Calu3 (cell line): ENCODE measurements at regions not wholly inside any gene's neighbourhood (a gene's known extent, or its start where the extent isn't known, plus 50 kb on each side); places are given as distances from the start of the nearest gene placed in this dataset.

ENCODE experiments used
- BruUV-seq: library from RNA; stranded (reverse); fragments of 400-500 nt; replicated peaks from 2 replicates; lab custom pipeline; 2021; lab: Mats Ljungman, UMichigan
- CTCF ChIA-PET: fragments of 300-600 bp; sonication (Branson Sonifier 250); formaldehyde crosslinking; loops from one replicate; lab custom pipeline; 2022; ENCODE audit warnings: antibody characterized with exemption; lab: Charles Lee
- DNase-seq: peaks from one replicate; pipeline ENCODE4 v3.0.0; 2022
- H3K27ac Mint-ChIP-seq: one replicate; pipeline ENCODE4 v1.8.0; 2022; ENCODE audit warnings: mixed read lengths; ENCODE audit not compliant: unreplicated experiment
- H3K27me3 Mint-ChIP-seq: one replicate; pipeline ENCODE4 v1.8.0; 2022; ENCODE audit warnings: mixed read lengths; ENCODE audit not compliant: unreplicated experiment
- H3K36me3 Mint-ChIP-seq: one replicate; pipeline ENCODE4 v1.8.0; 2022; ENCODE audit warnings: mild to moderate bottlenecking, moderate library complexity, mixed read lengths; ENCODE audit not compliant: insufficient read depth, unreplicated experiment
- H3K4me1 Mint-ChIP-seq: one replicate; pipeline ENCODE4 v1.8.0; 2022; ENCODE audit warnings: mild to moderate bottlenecking, low read depth, mixed read lengths; ENCODE audit not compliant: unreplicated experiment
- H3K4me3 Mint-ChIP-seq: one replicate; pipeline ENCODE4 v1.8.0; 2022; ENCODE audit warnings: mild to moderate bottlenecking, low read depth, moderate library complexity, mixed read lengths; ENCODE audit not compliant: unreplicated experiment
- H3K9me3 Mint-ChIP-seq: one replicate; pipeline ENCODE4 v1.8.0; 2022; ENCODE audit warnings: low read depth, mixed read lengths; ENCODE audit not compliant: unreplicated experiment
- intact Hi-C: fragments of 100-400 bp; cut with micrococcal nuclease; formaldehyde crosslinking; loops from one replicate; pipeline ENCODE4 v1.10.0; 2022; ENCODE audit not compliant: unreplicated experiment
- TF ChIP-seq, protein P1 (sequence below): fragments of 200-600 bp; IDR thresholded peaks from one replicate; pipeline ENCODE4 v1.8.0; 2022; ENCODE audit warnings: antibody characterized with exemption; ENCODE audit not compliant: unreplicated experiment

DNA sequence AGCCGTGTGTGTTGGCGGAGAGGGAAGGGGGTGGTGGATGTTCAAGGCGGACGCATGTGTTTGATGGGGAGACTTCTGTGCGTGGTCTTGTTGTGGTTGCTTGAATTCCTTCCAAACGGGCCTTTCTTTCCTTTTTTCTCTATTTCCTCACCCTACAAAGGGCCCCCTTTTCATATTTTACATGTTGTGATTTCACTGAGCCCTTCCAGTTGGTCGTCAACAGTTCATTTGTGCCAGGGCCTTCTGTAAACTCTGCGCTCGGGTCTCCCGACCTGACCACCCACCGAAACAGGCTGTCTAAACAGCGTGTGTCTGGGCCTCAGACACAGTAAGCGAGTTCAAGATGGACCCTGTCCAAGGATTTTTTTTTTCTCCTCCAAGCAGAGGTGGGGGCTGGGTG lies 228.4 kb downstream of the IRF8 start:
- H3K4me3 Mint-ChIP-seq, result no peak overlapping the region
- no peak overlapping the region for H3K27ac Mint-ChIP-seq
- intact Hi-C loops, result no loop called here
- no peak for DNase-seq
- no peaks in the 10 kb centered on the region for H3K9me3 Mint-ChIP-seq
- TF ChIP-seq, protein P1, sequence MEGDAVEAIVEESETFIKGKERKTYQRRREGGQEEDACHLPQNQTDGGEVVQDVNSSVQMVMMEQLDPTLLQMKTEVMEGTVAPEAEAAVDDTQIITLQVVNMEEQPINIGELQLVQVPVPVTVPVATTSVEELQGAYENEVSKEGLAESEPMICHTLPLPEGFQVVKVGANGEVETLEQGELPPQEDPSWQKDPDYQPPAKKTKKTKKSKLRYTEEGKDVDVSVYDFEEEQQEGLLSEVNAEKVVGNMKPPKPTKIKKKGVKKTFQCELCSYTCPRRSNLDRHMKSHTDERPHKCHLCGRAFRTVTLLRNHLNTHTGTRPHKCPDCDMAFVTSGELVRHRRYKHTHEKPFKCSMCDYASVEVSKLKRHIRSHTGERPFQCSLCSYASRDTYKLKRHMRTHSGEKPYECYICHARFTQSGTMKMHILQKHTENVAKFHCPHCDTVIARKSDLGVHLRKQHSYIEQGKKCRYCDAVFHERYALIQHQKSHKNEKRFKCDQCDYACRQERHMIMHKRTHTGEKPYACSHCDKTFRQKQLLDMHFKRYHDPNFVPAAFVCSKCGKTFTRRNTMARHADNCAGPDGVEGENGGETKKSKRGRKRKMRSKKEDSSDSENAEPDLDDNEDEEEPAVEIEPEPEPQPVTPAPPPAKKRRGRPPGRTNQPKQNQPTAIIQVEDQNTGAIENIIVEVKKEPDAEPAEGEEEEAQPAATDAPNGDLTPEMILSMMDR, result no peak
- BruUV-seq, result no TSS peak
- no peaks in the 10 kb centered on the region for H3K4me1 Mint-ChIP-seq
- H3K36me3 Mint-ChIP-seq, result no peaks in the 10 kb centered on the region
- peaks cover 90% of the 10 kb centered on the region for H3K27me3 Mint-ChIP-seq
- CTCF ChIA-PET, result no interaction called here

DNA sequence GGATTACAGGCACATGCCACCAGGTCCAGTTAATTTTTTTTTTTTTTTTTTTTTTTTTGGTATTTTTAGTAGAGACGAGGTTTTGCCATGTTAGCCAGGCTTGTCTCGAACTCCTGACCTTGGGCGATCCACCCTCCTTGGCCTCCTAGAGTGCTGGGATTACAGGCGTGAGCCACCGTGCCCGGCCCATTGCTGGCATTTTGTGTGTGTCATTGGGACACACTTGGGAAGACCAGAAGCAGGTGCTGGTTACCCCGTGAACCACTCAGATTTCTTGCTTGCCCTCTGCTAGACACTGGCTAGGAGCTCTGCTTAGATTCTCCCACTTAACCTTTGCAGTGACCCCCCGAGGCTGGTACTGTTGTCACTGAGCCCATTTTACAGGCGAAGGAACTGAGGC lies 229.3 kb downstream of the IRF8 start:
- Mint-ChIP-seq H3K4me1 (no peaks in the 10 kb centered on the region), H3K9me3 (no peaks in the 10 kb centered on the region), H3K27me3 (peaks cover 90% of the 10 kb centered on the region), H3K27ac (no peak overlapping the region), H3K36me3 (no peaks in the 10 kb centered on the region), H3K4me3 (no peak overlapping the region)
- intact Hi-C loops, result no loop called here
- DNase-seq, result no peak
- BruUV-seq, result no TSS peak
- CTCF ChIA-PET, result no interaction called here
- TF ChIP-seq, protein P1, result no peak

DNA sequence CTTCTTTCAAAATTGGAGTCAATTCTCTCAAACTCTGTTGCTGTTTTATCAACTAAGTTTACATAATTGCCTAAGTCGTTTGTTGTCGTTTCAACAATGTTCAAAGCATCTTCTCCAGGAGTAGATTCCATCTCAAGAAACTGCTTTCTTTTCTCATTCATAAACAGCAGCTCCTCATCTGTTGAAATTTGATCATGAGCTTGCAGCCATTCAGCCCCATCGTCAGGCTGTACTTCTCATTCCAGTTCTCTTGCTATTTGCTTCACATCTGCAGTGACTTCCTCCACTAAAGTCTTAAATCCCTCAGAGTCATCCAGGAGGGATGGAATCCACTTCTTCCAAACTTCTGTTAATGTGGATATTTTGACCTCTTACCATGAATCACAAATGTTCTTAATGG lies 230.6 kb downstream of the IRF8 start:
- no peak overlapping the region for H3K27ac Mint-ChIP-seq
- no peaks in the 10 kb centered on the region for H3K4me1 Mint-ChIP-seq
- BruUV-seq, result no TSS peak
- CTCF ChIA-PET, result interaction anchor here (0.7 kb wide), 1 partner anchor 262 kb away, joined by 6 read pairs; no protein-coding TSS in a partner anchor
- H3K4me3 Mint-ChIP-seq, result no peak overlapping the region
- intact Hi-C loops, result no loop called here
- H3K9me3 Mint-ChIP-seq, result no peaks in the 10 kb centered on the region
- DNase-seq, result no peak
- H3K27me3 Mint-ChIP-seq, result peaks cover 90% of the 10 kb centered on the region
- TF ChIP-seq, protein P1, result no peak
- H3K36me3 Mint-ChIP-seq, result no peaks in the 10 kb centered on the region

DNA sequence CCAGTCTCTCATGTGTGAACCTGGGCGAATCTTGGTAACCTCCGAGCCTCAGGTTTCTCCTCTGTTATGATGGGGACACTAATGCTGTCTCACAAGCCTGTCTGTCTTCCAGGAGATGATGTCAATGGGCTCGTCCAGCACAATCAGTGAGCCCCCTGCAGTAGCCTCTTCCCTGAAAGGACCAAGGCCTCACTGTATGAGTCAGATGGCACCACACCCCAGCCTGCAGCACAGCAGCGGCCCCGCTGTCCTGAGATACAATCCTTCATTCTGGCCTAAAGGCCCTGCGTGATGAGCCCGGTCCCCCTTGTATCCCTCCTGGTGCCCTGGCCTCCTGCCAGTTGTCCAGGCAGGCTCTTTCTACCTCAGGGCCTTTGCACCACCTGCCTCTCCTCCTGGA lies 234.4 kb downstream of the IRF8 start:
- intact Hi-C loops, result no loop called here
- TF ChIP-seq, protein P1, result no peak
- Mint-ChIP-seq H3K36me3 (no peaks in the 10 kb centered on the region), H3K9me3 (no peaks in the 10 kb centered on the region), H3K27me3 (peaks cover 94% of the 10 kb centered on the region), H3K4me1 (no peaks in the 10 kb centered on the region), H3K4me3 (no peak overlapping the region), H3K27ac (no peak overlapping the region)
- no peak for DNase-seq
- CTCF ChIA-PET, result no interaction called here
- BruUV-seq, result no TSS peak
